Activated naive CD8-positive, alpha-beta T cell treated with anti-CD3 and anti-CD28 coated beads, Interleukin-2, amount 10 ng/mL, durations not matched to agents 7 days and 5 days (primary cell): ENCODE measurements at regions not wholly inside any gene's neighbourhood (a gene's known extent, or its start where the extent isn't known, plus 50 kb on each side); places are given as distances from the start of the nearest gene placed in this dataset.
"Not testable (repeated sequence)": the region's sequence is repeated elsewhere in the genome, so short reads cannot be mapped to it uniquely, and the experiment has no call there.

Experiments
- ATAC-seq: fragments of 150-1000 bp; cut with Tn5 transposase; one replicate; pipeline ENCODE4 v1.10.0; 2021; ENCODE audit warnings: low read depth, moderate library complexity
- POLR2A ChIA-PET: fragments of 350-600 bp; sonication (Branson Sonifier 250); formaldehyde crosslinking; loops from one replicate; lab custom pipeline; 2021; ENCODE audit warnings: antibody characterized with exemption; lab: Charles Lee
- DNase-seq: peaks from one replicate; pipeline ENCODE4 v3.0.0; 2021
- H3K27ac Mint-ChIP-seq: one replicate; pipeline ENCODE4 v1.8.0; 2022; ENCODE audit warnings: mild to moderate bottlenecking, mixed read lengths
- H3K27me3 Mint-ChIP-seq: one replicate; pipeline ENCODE4 v1.8.0; 2022; ENCODE audit warnings: mild to moderate bottlenecking, moderate library complexity, mixed read lengths
- H3K36me3 Mint-ChIP-seq: one replicate; pipeline ENCODE4 v1.8.0; 2021; ENCODE audit warnings: mild to moderate bottlenecking, mixed read lengths
- H3K4me1 Mint-ChIP-seq: one replicate; pipeline ENCODE4 v1.8.0; 2021; ENCODE audit warnings: mixed read lengths
- H3K4me3 Mint-ChIP-seq: one replicate; pipeline ENCODE4 v1.8.0; 2022; ENCODE audit warnings: mild to moderate bottlenecking, moderate library complexity, mixed read lengths
- H3K9me3 Mint-ChIP-seq: one replicate; pipeline ENCODE4 v1.8.0; 2021; ENCODE audit warnings: mixed read lengths

- Mint-ChIP-seq H3K27ac (no peak overlapping the region), H3K9me3 (no peaks in the 10 kb centered on the region), H3K4me1 (no peaks in the 10 kb centered on the region), H3K27me3 (no peaks in the 10 kb centered on the region), H3K4me3 (no peak overlapping the region), H3K36me3 (no peaks in the 10 kb centered on the region)
- ATAC-seq (no peak), DNase-seq (no peak)
- POLR2A ChIA-PET = no interaction called here
Observed at GRCh38 chr9:7739595-7739994, 60.0 kb downstream of the DMAC1 start.

- no peak for ATAC-seq
- Mint-ChIP-seq H3K9me3 (no peaks in the 10 kb centered on the region), H3K27ac (no peak overlapping the region), H3K4me1 (no peaks in the 10 kb centered on the region), H3K36me3 (no peaks in the 10 kb centered on the region), H3K27me3 (no peaks in the 10 kb centered on the region), H3K4me3 (no peak overlapping the region)
- POLR2A ChIA-PET = no interaction called here
- no peak for DNase-seq
Observed at GRCh38 chr9:7735311-7735710, 64.3 kb downstream of the DMAC1 start.

GRCh38 chr9:7730164-7730445, 69.5 kb downstream of the DMAC1 start:
- ATAC-seq = no peak
- Mint-ChIP-seq H3K4me1 (no peaks in the 10 kb centered on the region), H3K4me3 (no peak overlapping the region), H3K9me3 (no peaks in the 10 kb centered on the region), H3K36me3 (no peaks in the 10 kb centered on the region), H3K27me3 (no peaks in the 10 kb centered on the region), H3K27ac (no peak overlapping the region)
- POLR2A ChIA-PET = no interaction called here
- no peak for DNase-seq

- Mint-ChIP-seq H3K4me3 (no peak overlapping the region), H3K9me3 (no peaks in the 10 kb centered on the region), H3K27me3 (no peaks in the 10 kb centered on the region), H3K4me1 (no peaks in the 10 kb centered on the region), H3K27ac (no peak overlapping the region), H3K36me3 (no peaks in the 10 kb centered on the region)
- DNase-seq (no peak), ATAC-seq (no peak)
- POLR2A ChIA-PET = no interaction called here
Observed at GRCh38 chr9:7729371-7730163, 70.0 kb downstream of the DMAC1 start.

GRCh38 chr9:7721291-7721690, 78.3 kb downstream of the DMAC1 start:
- DNase-seq = no peak
- no peak overlapping the region for H3K4me3 Mint-ChIP-seq
- no peak overlapping the region for H3K27ac Mint-ChIP-seq
- peaks cover 2% of the 10 kb centered on the region for H3K9me3 Mint-ChIP-seq
- no peak for ATAC-seq
- no peaks in the 10 kb centered on the region for H3K4me1 Mint-ChIP-seq
- POLR2A ChIA-PET = no interaction called here
- no peaks in the 10 kb centered on the region for H3K27me3 Mint-ChIP-seq
- no peaks in the 10 kb centered on the region for H3K36me3 Mint-ChIP-seq

- H3K27me3 Mint-ChIP-seq, POLR2A ChIA-PET, H3K36me3 Mint-ChIP-seq, ATAC-seq, H3K27ac Mint-ChIP-seq, H3K4me3 Mint-ChIP-seq, DNase-seq, H3K4me1 Mint-ChIP-seq: not testable (repeated sequence)
- peaks cover 13% of the 10 kb centered on the region for H3K9me3 Mint-ChIP-seq
Observed at GRCh38 chr9:7713088-7713487, 86.5 kb downstream of the DMAC1 start.

GRCh38 chr9:7710686-7711085, 88.9 kb downstream of the DMAC1 start:
- no peak overlapping the region for H3K27ac Mint-ChIP-seq
- POLR2A ChIA-PET = no interaction called here

GRCh38 chr9:7707934-7708333, 91.6 kb downstream of the DMAC1 start:
- H3K36me3 Mint-ChIP-seq = no peaks in the 10 kb centered on the region
- peaks cover 5% of the 10 kb centered on the region for H3K9me3 Mint-ChIP-seq
- POLR2A ChIA-PET = no interaction called here
- no peak overlapping the region for H3K27ac Mint-ChIP-seq
- ATAC-seq (no peak), DNase-seq (no peak)
- no peaks in the 10 kb centered on the region for H3K4me1 Mint-ChIP-seq
- H3K4me3 Mint-ChIP-seq = no peak overlapping the region
- H3K27me3 Mint-ChIP-seq = no peaks in the 10 kb centered on the region

More at GRCh38 chr9:7710686-7711085, 88.9 kb downstream of the DMAC1 start:
- H3K4me1 Mint-ChIP-seq = no peaks in the 10 kb centered on the region
- DNase-seq (no peak), ATAC-seq (no peak)
- no peaks in the 10 kb centered on the region for H3K36me3 Mint-ChIP-seq
- no peak overlapping the region for H3K4me3 Mint-ChIP-seq
- peaks cover 10% of the 10 kb centered on the region for H3K9me3 Mint-ChIP-seq
- no peaks in the 10 kb centered on the region for H3K27me3 Mint-ChIP-seq

- H3K27me3 Mint-ChIP-seq = no peaks in the 10 kb centered on the region
- H3K4me3 Mint-ChIP-seq = no peak overlapping the region
- no peaks in the 10 kb centered on the region for H3K36me3 Mint-ChIP-seq
- POLR2A ChIA-PET = no interaction called here
- H3K27ac Mint-ChIP-seq = no peak overlapping the region
- ATAC-seq = no peak
- DNase-seq = no peak
- no peaks in the 10 kb centered on the region for H3K4me1 Mint-ChIP-seq
- peaks cover 2% of the 10 kb centered on the region for H3K9me3 Mint-ChIP-seq
Observed at GRCh38 chr9:7704543-7704942, 95.0 kb downstream of the DMAC1 start.

GRCh38 chr9:7691909-7692308, 107.7 kb downstream of the DMAC1 start:
- DNase-seq (no peak), ATAC-seq (no peak)
- peaks cover 3% of the 10 kb centered on the region for H3K9me3 Mint-ChIP-seq
- POLR2A ChIA-PET = no interaction called here
- H3K4me3 Mint-ChIP-seq = no peak overlapping the region
- H3K27ac Mint-ChIP-seq = no peak overlapping the region
- H3K4me1 Mint-ChIP-seq = no peaks in the 10 kb centered on the region
- no peaks in the 10 kb centered on the region for H3K36me3 Mint-ChIP-seq
- H3K27me3 Mint-ChIP-seq = no peaks in the 10 kb centered on the region

- H3K36me3 Mint-ChIP-seq = no peaks in the 10 kb centered on the region
- POLR2A ChIA-PET = no interaction called here
- H3K4me3 Mint-ChIP-seq = no peak overlapping the region
- no peaks in the 10 kb centered on the region for H3K27me3 Mint-ChIP-seq
- DNase-seq (no peak), ATAC-seq (no peak)
- peaks cover 3% of the 10 kb centered on the region for H3K9me3 Mint-ChIP-seq
- no peaks in the 10 kb centered on the region for H3K4me1 Mint-ChIP-seq
- no peak overlapping the region for H3K27ac Mint-ChIP-seq
Observed at GRCh38 chr9:7690014-7690413, 109.6 kb downstream of the DMAC1 start.

- ATAC-seq (no peak), DNase-seq (no peak)
- no peak overlapping the region for H3K27ac Mint-ChIP-seq
- no peak overlapping the region for H3K4me3 Mint-ChIP-seq
- H3K4me1 Mint-ChIP-seq = no peaks in the 10 kb centered on the region
- H3K27me3 Mint-ChIP-seq = no peaks in the 10 kb centered on the region
- H3K36me3 Mint-ChIP-seq = no peaks in the 10 kb centered on the region
- POLR2A ChIA-PET = no interaction called here
- H3K9me3 Mint-ChIP-seq = peaks cover 3% of the 10 kb centered on the region
Observed at GRCh38 chr9:7688626-7689025, 111.0 kb downstream of the DMAC1 start.

GRCh38 chr9:7676609-7677156, 122.9 kb downstream of the DMAC1 start:
- ATAC-seq = no peak

GRCh38 chr9:7671847-7672246, 127.7 kb downstream of the DMAC1 start:
- DNase-seq = no peak
- Mint-ChIP-seq H3K4me3 (no peak overlapping the region), H3K4me1 (no peaks in the 10 kb centered on the region), H3K27ac (no peak overlapping the region), H3K36me3 (no peaks in the 10 kb centered on the region), H3K27me3 (peaks cover 2% of the 10 kb centered on the region), H3K9me3 (peaks cover 1% of the 10 kb centered on the region)
- POLR2A ChIA-PET = no interaction called here
- ATAC-seq = no peak

More at GRCh38 chr9:7676609-7677156, 122.9 kb downstream of the DMAC1 start:
- POLR2A ChIA-PET = no interaction called here
- no peak overlapping the region for H3K27ac Mint-ChIP-seq
- DNase-seq = no peak
- no peaks in the 10 kb centered on the region for H3K27me3 Mint-ChIP-seq
- H3K4me1 Mint-ChIP-seq = no peaks in the 10 kb centered on the region
- H3K9me3 Mint-ChIP-seq = no peaks in the 10 kb centered on the region
- no peak overlapping the region for H3K4me3 Mint-ChIP-seq
- no peaks in the 10 kb centered on the region for H3K36me3 Mint-ChIP-seq
